Upper lobe of right lung (tissue), 1 donor: ENCODE measurements at regions not wholly inside any gene's neighbourhood (a gene's known extent, or its start where the extent isn't known, plus 50 kb on each side); places are given as distances from the start of the nearest gene placed in this dataset.

Experiments used
- ATAC-seq: fragments of 200-7000 bp; cut with Tn5 transposase; one replicate; pipeline ENCODE4 v1.9.1; 2020; ENCODE audit warnings: mild to moderate bottlenecking, moderate library complexity
- DNase-seq: peaks from one replicate; pipeline ENCODE4 v3.0.0-alpha.2; 2020
- H3K27ac ChIP-seq: fragments of 200-600 bp; one replicate; pipeline ENCODE4 v1.8.0; 2022
- H3K27me3 ChIP-seq: fragments of 200-600 bp; one replicate; pipeline ENCODE4 v1.8.0; 2022; ENCODE audit warnings: mild to moderate bottlenecking
- H3K36me3 ChIP-seq: fragments of 200-600 bp; one replicate; pipeline ENCODE4 v1.8.0; 2022
- H3K4me1 ChIP-seq: fragments of 200-600 bp; one replicate; pipeline ENCODE4 v1.8.0; 2022
- H3K4me3 ChIP-seq: fragments of 200-600 bp; one replicate; pipeline ENCODE4 v1.8.0; 2022; ENCODE audit warnings: mild to moderate bottlenecking
- H3K9me3 ChIP-seq: fragments of 200-600 bp; one replicate; pipeline ENCODE4 v1.8.0; 2022
- intact Hi-C: fragments of 100-400 bp; cut with DNase I; formaldehyde crosslinking; loops from one replicate; pipeline ENCODE4 v1.11.0; 2022
- TF ChIP-seq, protein P1 (sequence below): fragments of 200-600 bp; IDR thresholded peaks from one replicate; pipeline ENCODE4 v1.8.0; 2022; ENCODE audit warnings: antibody characterized with exemption
- donor health status: DM: no; HTN: yes; CAD: no; lungs with severe emphysema.

DNA sequence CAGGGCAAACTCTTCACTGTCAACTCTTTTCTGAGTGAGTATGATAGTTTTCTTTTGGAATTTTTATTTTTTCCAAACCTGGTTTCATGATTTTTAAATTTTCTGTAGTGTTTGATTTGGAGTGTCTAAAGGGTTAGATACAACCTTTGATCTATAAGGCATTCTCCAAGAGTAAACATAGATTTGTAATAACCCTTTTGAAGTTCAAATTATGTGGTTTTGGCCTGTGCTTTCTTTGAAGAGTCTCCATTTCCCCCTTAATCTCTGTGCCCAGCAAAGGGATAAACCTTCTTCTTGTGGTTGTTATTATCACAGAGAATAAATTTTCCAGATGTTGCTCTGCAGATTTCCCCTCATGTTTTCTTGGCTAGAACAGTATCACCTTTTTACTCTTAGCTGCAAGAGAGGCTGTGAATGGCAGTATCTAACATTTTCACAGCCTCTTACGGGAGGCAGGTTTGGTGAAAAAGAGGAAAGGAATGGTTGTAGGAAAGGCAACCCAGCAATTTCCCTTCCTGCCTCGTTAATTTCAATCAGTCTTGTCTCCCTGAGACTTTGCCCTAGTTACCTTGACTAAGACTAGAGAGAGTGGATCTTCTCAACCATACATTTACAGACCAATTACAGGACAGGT is 83.3 kb upstream of the AKIRIN2 start:
- no peak overlapping the region for H3K4me3 ChIP-seq
- TF ChIP-seq, protein P1, sequence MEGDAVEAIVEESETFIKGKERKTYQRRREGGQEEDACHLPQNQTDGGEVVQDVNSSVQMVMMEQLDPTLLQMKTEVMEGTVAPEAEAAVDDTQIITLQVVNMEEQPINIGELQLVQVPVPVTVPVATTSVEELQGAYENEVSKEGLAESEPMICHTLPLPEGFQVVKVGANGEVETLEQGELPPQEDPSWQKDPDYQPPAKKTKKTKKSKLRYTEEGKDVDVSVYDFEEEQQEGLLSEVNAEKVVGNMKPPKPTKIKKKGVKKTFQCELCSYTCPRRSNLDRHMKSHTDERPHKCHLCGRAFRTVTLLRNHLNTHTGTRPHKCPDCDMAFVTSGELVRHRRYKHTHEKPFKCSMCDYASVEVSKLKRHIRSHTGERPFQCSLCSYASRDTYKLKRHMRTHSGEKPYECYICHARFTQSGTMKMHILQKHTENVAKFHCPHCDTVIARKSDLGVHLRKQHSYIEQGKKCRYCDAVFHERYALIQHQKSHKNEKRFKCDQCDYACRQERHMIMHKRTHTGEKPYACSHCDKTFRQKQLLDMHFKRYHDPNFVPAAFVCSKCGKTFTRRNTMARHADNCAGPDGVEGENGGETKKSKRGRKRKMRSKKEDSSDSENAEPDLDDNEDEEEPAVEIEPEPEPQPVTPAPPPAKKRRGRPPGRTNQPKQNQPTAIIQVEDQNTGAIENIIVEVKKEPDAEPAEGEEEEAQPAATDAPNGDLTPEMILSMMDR, result no peak
- ATAC-seq (no peak), DNase-seq (no peak)
- intact Hi-C loops, result no loop called here
- no peaks in the 10 kb centered on the region for H3K36me3 ChIP-seq
- no peak overlapping the region for H3K27ac ChIP-seq
- no peaks in the 10 kb centered on the region for H3K9me3 ChIP-seq
- H3K27me3 ChIP-seq, result no peaks in the 10 kb centered on the region
- no peaks in the 10 kb centered on the region for H3K4me1 ChIP-seq

DNA sequence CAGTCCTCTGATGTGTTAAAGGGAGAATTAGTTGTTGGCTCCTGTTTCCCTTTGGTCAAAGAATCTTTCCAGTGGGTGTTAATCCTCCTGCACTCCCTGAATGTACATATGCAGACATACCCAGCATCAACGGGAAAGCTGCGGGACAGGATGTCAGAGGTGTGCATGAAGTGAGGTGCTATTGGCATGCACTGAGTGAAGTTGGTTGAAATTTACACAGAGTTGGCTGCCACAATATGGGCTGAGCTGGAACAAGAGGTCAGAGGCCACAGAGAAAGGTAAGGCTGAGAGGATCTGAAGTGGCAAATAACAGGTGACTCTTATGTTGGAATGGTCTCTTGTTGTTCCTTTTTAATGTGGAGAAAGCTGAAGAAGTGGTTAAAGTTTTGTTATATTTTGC is 82.7 kb upstream of the AKIRIN2 start:
- intact Hi-C loops, result no loop called here
- Histone ChIP-seq H3K36me3 (no peaks in the 10 kb centered on the region), H3K27me3 (no peaks in the 10 kb centered on the region), H3K27ac (no peak overlapping the region), H3K4me3 (no peak overlapping the region), H3K4me1 (no peaks in the 10 kb centered on the region), H3K9me3 (no peaks in the 10 kb centered on the region)
- ATAC-seq (peak; percentile 81), DNase-seq (no peak)
- TF ChIP-seq, protein P1, result no peak

DNA sequence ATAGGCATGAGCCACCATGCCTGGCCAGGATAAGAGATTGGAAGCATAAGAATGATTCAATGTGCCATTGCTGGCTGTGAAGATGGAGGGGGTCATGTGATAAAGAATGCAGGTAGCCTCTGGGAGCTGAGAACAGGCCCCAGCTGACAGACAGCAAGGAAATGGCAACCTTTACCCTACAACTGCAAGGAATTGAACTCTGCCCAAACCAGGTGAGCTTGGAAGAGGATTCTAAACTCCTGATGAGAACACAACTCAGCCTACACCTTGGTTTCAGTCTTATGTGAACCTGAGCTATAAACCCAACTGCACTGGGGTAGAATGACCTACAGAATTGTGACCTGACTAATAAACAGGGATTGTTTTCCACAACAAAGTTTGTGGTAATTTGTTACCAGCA is 82.0 kb upstream of the AKIRIN2 start:
- no peak overlapping the region for H3K4me3 ChIP-seq
- no peaks in the 10 kb centered on the region for H3K36me3 ChIP-seq
- intact Hi-C loops, result no loop called here
- no peak for DNase-seq
- TF ChIP-seq, protein P1, result no peak
- no peaks in the 10 kb centered on the region for H3K9me3 ChIP-seq
- no peaks in the 10 kb centered on the region for H3K4me1 ChIP-seq
- no peaks in the 10 kb centered on the region for H3K27me3 ChIP-seq
- ATAC-seq, result no peak
- no peak overlapping the region for H3K27ac ChIP-seq

DNA sequence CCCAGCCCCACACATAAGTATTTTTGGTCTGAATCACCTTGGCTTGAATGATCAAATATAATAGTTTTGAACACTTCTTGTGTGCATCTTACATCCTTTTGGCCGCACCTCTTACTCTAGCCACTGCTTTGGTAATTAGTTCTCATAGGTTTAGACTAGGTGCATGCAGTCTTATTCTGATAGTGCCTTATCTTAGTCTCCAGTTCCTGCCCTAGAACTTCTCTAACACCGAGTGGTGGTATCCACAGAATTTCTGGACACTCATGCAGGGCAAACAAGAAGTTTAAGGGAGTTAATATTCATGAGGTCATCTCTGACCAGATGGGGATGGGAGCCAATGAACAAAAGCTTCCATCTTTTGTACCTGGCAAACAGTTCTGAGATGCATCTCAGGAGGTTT is 77.5 kb upstream of the AKIRIN2 start:
- no peak overlapping the region for H3K4me3 ChIP-seq
- H3K27ac ChIP-seq, result no peak overlapping the region
- H3K27me3 ChIP-seq, result no peaks in the 10 kb centered on the region
- DNase-seq (no peak), ATAC-seq (no peak)
- H3K4me1 ChIP-seq, result no peaks in the 10 kb centered on the region
- TF ChIP-seq, protein P1, result no peak
- intact Hi-C loops, result no loop called here
- no peaks in the 10 kb centered on the region for H3K36me3 ChIP-seq
- no peaks in the 10 kb centered on the region for H3K9me3 ChIP-seq

DNA sequence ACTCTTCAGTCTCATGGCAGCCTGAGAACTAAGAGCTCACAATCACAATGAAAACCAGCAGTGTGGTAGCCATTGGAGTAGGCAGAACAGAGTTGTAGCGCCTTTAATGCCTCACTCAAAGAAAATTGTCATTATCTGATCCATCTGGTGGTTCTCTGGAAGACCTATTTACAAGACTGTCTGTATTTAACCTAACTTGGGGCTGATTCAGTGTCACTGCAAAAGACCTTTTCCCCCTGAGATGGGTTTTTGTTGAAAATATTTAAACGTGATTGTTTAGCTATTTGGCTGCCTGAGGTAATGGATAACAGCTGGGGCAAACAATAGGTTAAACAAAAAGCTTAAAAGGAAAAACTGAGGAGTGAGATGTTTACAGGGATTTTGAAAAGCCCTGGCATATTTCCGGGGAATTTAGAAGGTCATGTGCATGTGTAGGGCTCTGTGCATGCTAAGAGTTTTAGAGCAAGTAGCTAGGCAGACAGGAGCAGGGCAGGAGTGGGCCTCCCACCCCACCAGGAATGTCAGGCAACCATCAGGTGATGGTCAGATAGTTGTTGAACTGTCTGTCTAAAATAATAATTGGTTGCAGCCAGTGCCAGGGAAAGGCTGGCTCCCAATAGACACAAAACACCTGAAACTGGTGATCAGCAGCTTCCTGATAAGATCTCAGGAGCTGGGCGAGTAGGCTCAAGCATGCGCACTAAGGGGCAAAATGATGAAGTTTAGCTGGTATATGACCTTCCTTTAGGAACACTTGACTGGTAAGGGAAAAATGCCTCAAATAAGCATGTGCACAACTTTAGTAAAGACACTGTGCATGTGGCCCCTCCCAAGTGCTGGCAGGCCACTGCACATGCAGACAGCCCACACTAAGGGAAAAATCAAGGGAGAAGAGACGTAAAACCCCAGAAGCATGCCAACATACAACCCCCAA is 70.8 kb upstream of the AKIRIN2 start:
- DNase-seq (no peak), ATAC-seq (no peak)
- H3K36me3 ChIP-seq, result no peaks in the 10 kb centered on the region
- TF ChIP-seq, protein P1, result no peak
- H3K4me1 ChIP-seq, result peaks cover 4% of the 10 kb centered on the region
- no peak overlapping the region for H3K4me3 ChIP-seq
- H3K27ac ChIP-seq, result no peak overlapping the region
- H3K27me3 ChIP-seq, result no peaks in the 10 kb centered on the region
- H3K9me3 ChIP-seq, result no peaks in the 10 kb centered on the region
- intact Hi-C loops, result no loop called here
